ENCODE measurements at regions not wholly inside any gene's neighbourhood (a gene's known extent, or its start where the extent isn't known, plus 50 kb on each side); places are given as distances from the start of the nearest gene placed in this dataset.

- H3K4me1 ChIP-seq: peaks cover 0 to 10% (median 0%) of the 10 kb centered on the region in 4 donors
- no peaks in the 10 kb centered on the region for H3K36me3 ChIP-seq
- no peak for TF ChIP-seq CTCF (IDR thresholded peaks at IDR 0.05)
- no peak for TF ChIP-seq EP300 (IDR thresholded peaks at IDR 0.05)
- no peak for TF ChIP-seq POLR2AphosphoS5 (IDR thresholded peaks at IDR 0.05)
- no peak for TF ChIP-seq POLR2A (IDR thresholded peaks at IDR 0.05)
- 82 to 84% methylated on average over 5 of the region's 5 CpGs for WGBS, 2 donors
- intact Hi-C loops (cut with DNase I): no loop called here
- H3K27ac ChIP-seq: no peak overlapping the region
- no peaks in the 10 kb centered on the region for H3K27me3 ChIP-seq
- no peaks in the 10 kb centered on the region for H3K9me3 ChIP-seq
- DNase-seq: no peak
- no peak overlapping the region for H3K4me3 ChIP-seq
These were observed 794.2 kb upstream of the ADGRL2 start for GRCh38 chr1:81006502-81006901.

- intact Hi-C loops (cut with DNase I): no loop called here
- Histone ChIP-seq H3K27ac (no peak overlapping the region), H3K4me1 (peaks cover 0 to 10% (median 0%) of the 10 kb centered on the region in 4 donors), H3K9me3 (no peaks in the 10 kb centered on the region), H3K36me3 (no peaks in the 10 kb centered on the region), H3K27me3 (no peaks in the 10 kb centered on the region), H3K4me3 (no peak overlapping the region)
- TF ChIP-seq CTCF (IDR thresholded peaks at IDR 0.05) (no peak), POLR2AphosphoS5 (IDR thresholded peaks at IDR 0.05) (no peak), EP300 (IDR thresholded peaks at IDR 0.05) (no peak), POLR2A (IDR thresholded peaks at IDR 0.05) (no peak)
- no peak for DNase-seq
- 68 to 73% methylated on average over 4 of the region's 4 CpGs for WGBS, 2 donors
These were observed 796.7 kb upstream of the ADGRL2 start for GRCh38 chr1:81004011-81004410.

- DNase-seq: no peak
- TF ChIP-seq POLR2A (IDR thresholded peaks at IDR 0.05) (no peak), EP300 (IDR thresholded peaks at IDR 0.05) (no peak), CTCF (IDR thresholded peaks at IDR 0.05) (no peak), POLR2AphosphoS5 (IDR thresholded peaks at IDR 0.05) (no peak)
- intact Hi-C loops (cut with DNase I): no loop called here
- H3K4me1 ChIP-seq: no peaks in the 10 kb centered on the region
- H3K36me3 ChIP-seq: no peaks in the 10 kb centered on the region
- no peak overlapping the region for H3K4me3 ChIP-seq
- H3K27ac ChIP-seq: no peak overlapping the region
- H3K9me3 ChIP-seq: no peaks in the 10 kb centered on the region
- no peaks in the 10 kb centered on the region for H3K27me3 ChIP-seq
These were observed 805.8 kb upstream of the ADGRL2 start for GRCh38 chr1:80994934-80995333.

GRCh38 chr1:80994038-80994437 is 806.7 kb upstream of the ADGRL2 start:
- H3K9me3 ChIP-seq: no peaks in the 10 kb centered on the region
- TF ChIP-seq EP300 (IDR thresholded peaks at IDR 0.05): no peak
- TF ChIP-seq POLR2A (IDR thresholded peaks at IDR 0.05): no peak
- TF ChIP-seq CTCF (IDR thresholded peaks at IDR 0.05): no peak
- no peak for TF ChIP-seq POLR2AphosphoS5 (IDR thresholded peaks at IDR 0.05)
- intact Hi-C loops (cut with DNase I): no loop called here
- 93 to 95% methylated on average over 1 of the region's 1 CpG for WGBS, 2 donors
- no peak overlapping the region for H3K4me3 ChIP-seq
- H3K4me1 ChIP-seq: no peaks in the 10 kb centered on the region
- no peak overlapping the region for H3K27ac ChIP-seq
- DNase-seq: no peak
- no peaks in the 10 kb centered on the region for H3K27me3 ChIP-seq
- H3K36me3 ChIP-seq: no peaks in the 10 kb centered on the region

GRCh38 chr1:80993154-80993980 is 807.4 kb upstream of the ADGRL2 start:
- no peak for TF ChIP-seq POLR2AphosphoS5 (IDR thresholded peaks at IDR 0.05)
- no peak for TF ChIP-seq EP300 (IDR thresholded peaks at IDR 0.05)
- TF ChIP-seq CTCF (IDR thresholded peaks at IDR 0.05): no peak
- TF ChIP-seq POLR2A (IDR thresholded peaks at IDR 0.05): no peak
- no peak for DNase-seq
- intact Hi-C loops (cut with DNase I): no loop called here
- Histone ChIP-seq H3K27ac (no peak overlapping the region), H3K4me3 (no peak overlapping the region), H3K4me1 (no peaks in the 10 kb centered on the region), H3K27me3 (no peaks in the 10 kb centered on the region), H3K9me3 (no peaks in the 10 kb centered on the region), H3K36me3 (no peaks in the 10 kb centered on the region)
- WGBS, 2 donors: 73 to 82% methylated on average over 4 of the region's 4 CpGs

All from sigmoid colon (tissue), 6 donors.